ENCODE measurements at regions not wholly inside any gene's neighbourhood (a gene's known extent, or its start where the extent isn't known, plus 50 kb on each side); places are given as distances from the start of the nearest gene placed in this dataset.

- Mint-ChIP-seq H3K27ac (no peak overlapping the region), H3K9me3 (no peaks in the 10 kb centered on the region), H3K4me3 (peak overlapping the region; percentile 80), H3K36me3 (ENCODE audit: low read depth) (no peaks in the 10 kb centered on the region), H3K4me1 (peaks cover 54% of the 10 kb centered on the region), H3K27me3 (ENCODE audit: low read depth, poor library complexity) (peaks cover 100% of the 10 kb centered on the region)
- peak; percentile 30 for DNase-seq
- no peak for TF ChIP-seq CTCF (IDR thresholded peaks at IDR 0.05)
These were observed 85.9 kb downstream of the NR2F2 start for GRCh38 chr15:96416218-96416933.

GRCh38 chr15:96416934-96417759 lies 86.6 kb downstream of the NR2F2 start:
- Mint-ChIP-seq H3K27me3 (ENCODE audit: low read depth, poor library complexity) (peaks cover 100% of the 10 kb centered on the region), H3K4me3 (peak overlapping the region; percentile 80), H3K27ac (no peak overlapping the region), H3K4me1 (peaks cover 58% of the 10 kb centered on the region), H3K36me3 (ENCODE audit: low read depth) (no peaks in the 10 kb centered on the region), H3K9me3 (no peaks in the 10 kb centered on the region)
- peak; percentile 57 for DNase-seq
- TF ChIP-seq CTCF (IDR thresholded peaks at IDR 0.05), result no peak

GRCh38 chr15:96417760-96418130 lies 87.2 kb downstream of the NR2F2 start:
- Mint-ChIP-seq H3K9me3 (no peaks in the 10 kb centered on the region), H3K27me3 (ENCODE audit: low read depth, poor library complexity) (peaks cover 100% of the 10 kb centered on the region), H3K4me3 (peak overlapping the region; percentile 80), H3K27ac (no peak overlapping the region), H3K4me1 (peaks cover 56% of the 10 kb centered on the region), H3K36me3 (ENCODE audit: low read depth) (no peaks in the 10 kb centered on the region)
- no peak for TF ChIP-seq CTCF (IDR thresholded peaks at IDR 0.05)
- no peak for DNase-seq

- TF ChIP-seq CTCF (IDR thresholded peaks at IDR 0.05), result no peak
- H3K36me3 Mint-ChIP-seq (ENCODE audit: low read depth), result no peaks in the 10 kb centered on the region
- no peak for DNase-seq
- H3K9me3 Mint-ChIP-seq, result no peaks in the 10 kb centered on the region
- H3K4me3 Mint-ChIP-seq, result peak overlapping the region; percentile 80
- H3K27me3 Mint-ChIP-seq (ENCODE audit: low read depth, poor library complexity), result peaks cover 98% of the 10 kb centered on the region
- H3K4me1 Mint-ChIP-seq, result peaks cover 56% of the 10 kb centered on the region
- no peak overlapping the region for H3K27ac Mint-ChIP-seq
These were observed 87.6 kb downstream of the NR2F2 start for GRCh38 chr15:96418146-96418545.

- DNase-seq, result no peak
- H3K9me3 Mint-ChIP-seq, result no peaks in the 10 kb centered on the region
- no peak overlapping the region for H3K27ac Mint-ChIP-seq
- no peaks in the 10 kb centered on the region for H3K36me3 Mint-ChIP-seq (ENCODE audit: low read depth)
- no peak for TF ChIP-seq CTCF (IDR thresholded peaks at IDR 0.05)
- peak overlapping the region; percentile 52 for H3K4me3 Mint-ChIP-seq
- H3K4me1 Mint-ChIP-seq, result peaks cover 49% of the 10 kb centered on the region
- peaks cover 91% of the 10 kb centered on the region for H3K27me3 Mint-ChIP-seq (ENCODE audit: low read depth, poor library complexity)
These were observed 90.7 kb downstream of the NR2F2 start for GRCh38 chr15:96421178-96421601.
